ENCODE measurements at regions not wholly inside any gene's neighbourhood (a gene's known extent, or its start where the extent isn't known, plus 50 kb on each side); places are given as distances from the start of the nearest gene placed in this dataset.
"Not testable (repeated sequence)": the region's sequence is repeated elsewhere in the genome, so short reads cannot be mapped to it uniquely, and the experiment has no call there.

GRCh38 chr7:69439636-69440325 is 158.5 kb upstream of the AUTS2 start:
- no peak for DNase-seq (ENCODE audit: low read depth)

GRCh38 chr7:69440976-69441375 is 157.3 kb upstream of the AUTS2 start:
- DNase-seq (ENCODE audit: low read depth) = no peak

- DNase-seq (ENCODE audit: low read depth) = no peak
Measured at GRCh38 chr7:69443136-69443535, 155.1 kb upstream of the AUTS2 start.

GRCh38 chr7:69445541-69445940 is 152.7 kb upstream of the AUTS2 start:
- DNase-seq (ENCODE audit: low read depth) = no peak

- not testable (repeated sequence) for DNase-seq (ENCODE audit: low read depth)
Measured at GRCh38 chr7:69446213-69446612, 152.1 kb upstream of the AUTS2 start.

- no peak for DNase-seq (ENCODE audit: low read depth)
Measured at GRCh38 chr7:69448071-69448470, 150.2 kb upstream of the AUTS2 start.

GRCh38 chr7:69450456-69450855 is 147.8 kb upstream of the AUTS2 start:
- DNase-seq (ENCODE audit: low read depth) = no peak

- no peak for DNase-seq (ENCODE audit: low read depth)
Measured at GRCh38 chr7:69451715-69452114, 146.6 kb upstream of the AUTS2 start.

GRCh38 chr7:69452797-69453196 is 145.5 kb upstream of the AUTS2 start:
- no peak for DNase-seq (ENCODE audit: low read depth)

GRCh38 chr7:69457595-69458504 is 140.4 kb upstream of the AUTS2 start:
- no peak for DNase-seq (ENCODE audit: low read depth)

- no peak for DNase-seq (ENCODE audit: low read depth)
Measured at GRCh38 chr7:69464035-69464434, 134.2 kb upstream of the AUTS2 start.

GRCh38 chr7:69465262-69465661 is 133.0 kb upstream of the AUTS2 start:
- DNase-seq (ENCODE audit: low read depth) = no peak

GRCh38 chr7:69467826-69468225 is 130.4 kb upstream of the AUTS2 start:
- no peak for DNase-seq (ENCODE audit: low read depth)

GRCh38 chr7:69476416-69476815 is 121.9 kb upstream of the AUTS2 start:
- no peak for DNase-seq (ENCODE audit: low read depth)

GRCh38 chr7:69482676-69483075 is 115.6 kb upstream of the AUTS2 start:
- DNase-seq (ENCODE audit: low read depth) = no peak

- DNase-seq (ENCODE audit: low read depth) = no peak
Measured at GRCh38 chr7:69489533-69489932, 108.7 kb upstream of the AUTS2 start.

- no peak for DNase-seq (ENCODE audit: low read depth)
Measured at GRCh38 chr7:69498671-69499070, 99.6 kb upstream of the AUTS2 start.

- DNase-seq (ENCODE audit: low read depth) = no peak
Measured at GRCh38 chr7:69502358-69502757, 95.9 kb upstream of the AUTS2 start.

- no peak for DNase-seq (ENCODE audit: low read depth)
Measured at GRCh38 chr7:69504733-69505420, 93.4 kb upstream of the AUTS2 start.

GRCh38 chr7:69508736-69509135 is 89.5 kb upstream of the AUTS2 start:
- no peak for DNase-seq (ENCODE audit: low read depth)

- no peak for DNase-seq (ENCODE audit: low read depth)
Measured at GRCh38 chr7:69510114-69510513, 88.2 kb upstream of the AUTS2 start.

- no peak for DNase-seq (ENCODE audit: low read depth)
Measured at GRCh38 chr7:69515495-69516212, 82.6 kb upstream of the AUTS2 start.
